ENCODE measurements at regions not wholly inside any gene's neighbourhood (a gene's known extent, or its start where the extent isn't known, plus 50 kb on each side); places are given as distances from the start of the nearest gene placed in this dataset.

GRCh38 chr4:72948080-72948479 lies 121.4 kb downstream of the COX18 start:
- DNase-seq (ENCODE audit: low read depth), result no peak
- ChIA-PET CTCF (interaction anchor here (1.3 to 2.4 kb wide), 2 partner anchors 10 to 38 kb away, joined by 3 to 6 read pairs; no protein-coding TSS in a partner anchor), POLR2A (no interaction called here)
- H3K4me3 ChIP-seq (ENCODE audit: low read depth, low read length), result no peak overlapping the region
- H3K27me3 ChIP-seq (ENCODE audit: control insufficient read depth, insufficient read depth, low read length), result no peaks in the 10 kb centered on the region
- no peak for TF ChIP-seq CTCF (IDR thresholded peaks at IDR 0.05; ENCODE audit: insufficient read depth, low read depth, low read length)
- H3K36me3 ChIP-seq (ENCODE audit: control insufficient read depth, insufficient read depth, low read length), result no peaks in the 10 kb centered on the region

GRCh38 chr4:72945719-72946336 lies 123.7 kb downstream of the COX18 start:
- Histone ChIP-seq H3K36me3 (ENCODE audit: control insufficient read depth, insufficient read depth, low read length) (no peaks in the 10 kb centered on the region), H3K27me3 (ENCODE audit: control insufficient read depth, insufficient read depth, low read length) (no peaks in the 10 kb centered on the region), H3K4me3 (ENCODE audit: low read depth, low read length) (no peak overlapping the region)
- no peak for DNase-seq (ENCODE audit: low read depth)
- ChIA-PET CTCF (no interaction called here), POLR2A (no interaction called here)
- no peak for TF ChIP-seq CTCF (IDR thresholded peaks at IDR 0.05; ENCODE audit: insufficient read depth, low read depth, low read length)

GRCh38 chr4:72942565-72942964 lies 127.0 kb downstream of the COX18 start:
- no peak for DNase-seq (ENCODE audit: low read depth)
- H3K4me3 ChIP-seq (ENCODE audit: low read depth, low read length), result no peak overlapping the region
- no peak for TF ChIP-seq CTCF (IDR thresholded peaks at IDR 0.05; ENCODE audit: insufficient read depth, low read depth, low read length)
- POLR2A ChIA-PET, result no interaction called here
- H3K36me3 ChIP-seq (ENCODE audit: control insufficient read depth, insufficient read depth, low read length), result no peaks in the 10 kb centered on the region
- H3K27me3 ChIP-seq (ENCODE audit: control insufficient read depth, insufficient read depth, low read length), result no peaks in the 10 kb centered on the region
- CTCF ChIA-PET, result no interaction called here

GRCh38 chr4:72938516-72938915 lies 131.0 kb downstream of the COX18 start:
- ChIA-PET POLR2A (no interaction called here), CTCF (interaction anchor here (1.6 kb wide), 1 partner anchor 11 kb away, joined by 4 read pairs; no protein-coding TSS in a partner anchor)
- no peak for TF ChIP-seq CTCF (IDR thresholded peaks at IDR 0.05; ENCODE audit: insufficient read depth, low read depth, low read length)
- no peak overlapping the region for H3K4me3 ChIP-seq (ENCODE audit: low read depth, low read length)
- DNase-seq (ENCODE audit: low read depth), result no peak
- no peaks in the 10 kb centered on the region for H3K27me3 ChIP-seq (ENCODE audit: control insufficient read depth, insufficient read depth, low read length)
- no peaks in the 10 kb centered on the region for H3K36me3 ChIP-seq (ENCODE audit: control insufficient read depth, insufficient read depth, low read length)

GRCh38 chr4:72935462-72935861 lies 134.1 kb downstream of the COX18 start:
- DNase-seq (ENCODE audit: low read depth), result no peak
- TF ChIP-seq CTCF (IDR thresholded peaks at IDR 0.05; ENCODE audit: insufficient read depth, low read depth, low read length), result no peak
- CTCF ChIA-PET, result no interaction called here
- POLR2A ChIA-PET, result no interaction called here
- Histone ChIP-seq H3K4me3 (ENCODE audit: low read depth, low read length) (no peak overlapping the region), H3K36me3 (ENCODE audit: control insufficient read depth, insufficient read depth, low read length) (no peaks in the 10 kb centered on the region), H3K27me3 (ENCODE audit: control insufficient read depth, insufficient read depth, low read length) (no peaks in the 10 kb centered on the region)
